Stimulated activated CD8-positive, alpha-beta memory T cell treated with anti-CD3 and anti-CD28 coated beads, Interleukin-7, amount 100 ng/mL, for 48 hours (primary cell): ENCODE measurements at regions not wholly inside any gene's neighbourhood (a gene's known extent, or its start where the extent isn't known, plus 50 kb on each side); places are given as distances from the start of the nearest gene placed in this dataset.
"Not testable (repeated sequence)": the region's sequence is repeated elsewhere in the genome, so short reads cannot be mapped to it uniquely, and the experiment has no call there.

Experiments used
- DNase-seq, 2 donors: peaks; one replicate each; pipeline ENCODE4 v3.0.0-alpha.2; 2020; ENCODE audit warnings: low read depth in 1 of 2; ENCODE audit errors: extremely low read depth in 1 of 2

GRCh38 chr13:111491659-111492058 is 171.2 kb downstream of the TEX29 start:
- no peak for DNase-seq

GRCh38 chr13:111492341-111492950 is 172.0 kb downstream of the TEX29 start:
- DNase-seq: no peak

- no peak for DNase-seq
These were observed 172.5 kb downstream of the TEX29 start for GRCh38 chr13:111492958-111493357.

GRCh38 chr13:111493468-111493867 is 173.0 kb downstream of the TEX29 start:
- DNase-seq: no peak

GRCh38 chr13:111494641-111495040 is 174.2 kb downstream of the TEX29 start:
- DNase-seq: no peak

- not testable (repeated sequence) for DNase-seq
These were observed 181.4 kb downstream of the TEX29 start for GRCh38 chr13:111501596-111502535.

GRCh38 chr13:111502957-111503356 is 182.5 kb downstream of the TEX29 start:
- DNase-seq: no peak

GRCh38 chr13:111503376-111503775 is 182.9 kb downstream of the TEX29 start:
- no peak for DNase-seq

- DNase-seq: no peak
These were observed 183.7 kb downstream of the TEX29 start for GRCh38 chr13:111503905-111504695.

GRCh38 chr13:111505175-111505777 is 184.8 kb downstream of the TEX29 start:
- no peak for DNase-seq

GRCh38 chr13:111506125-111506524 is 185.7 kb downstream of the TEX29 start:
- no peak for DNase-seq

- DNase-seq: no peak
These were observed 186.2 kb downstream of the TEX29 start for GRCh38 chr13:111506621-111507020.

- no peak for DNase-seq
These were observed 187.9 kb downstream of the TEX29 start for GRCh38 chr13:111508164-111508870.

- DNase-seq: no peak
These were observed 188.6 kb downstream of the TEX29 start for GRCh38 chr13:111508902-111509509.

GRCh38 chr13:111510502-111511218 is 190.2 kb downstream of the TEX29 start:
- no peak for DNase-seq

GRCh38 chr13:111511219-111511732 is 190.8 kb downstream of the TEX29 start:
- DNase-seq: no peak

- no peak for DNase-seq
These were observed 191.5 kb downstream of the TEX29 start for GRCh38 chr13:111511805-111512504.

- DNase-seq: no peak
These were observed 192.3 kb downstream of the TEX29 start for GRCh38 chr13:111512707-111513106.
